ENCODE measurements at regions not wholly inside any gene's neighbourhood (a gene's known extent, or its start where the extent isn't known, plus 50 kb on each side); places are given as distances from the start of the nearest gene placed in this dataset.

DNA sequence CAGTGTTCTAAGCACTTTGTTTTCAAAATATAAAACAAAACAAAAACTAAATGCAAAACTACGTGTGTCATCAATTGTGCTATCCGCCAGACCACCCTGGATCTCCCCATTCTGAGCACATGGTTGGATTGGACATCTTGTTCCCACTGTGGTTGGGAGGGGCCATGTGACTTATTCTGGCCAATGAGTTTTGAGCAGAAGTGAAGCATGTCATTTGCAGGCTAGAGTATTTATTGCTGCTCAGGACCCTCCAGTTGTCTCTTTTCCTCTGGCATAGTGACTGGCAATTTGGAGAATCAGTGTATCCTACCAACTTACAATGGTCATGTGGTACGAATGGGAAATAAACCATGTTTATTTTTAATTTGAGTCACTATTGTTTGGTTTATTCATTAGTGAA, 70.2 kb upstream of the ST8SIA2 start:
- no peaks in the 10 kb centered on the region for H3K9me3 Mint-ChIP-seq
- no peaks in the 10 kb centered on the region for H3K36me3 Mint-ChIP-seq
- H3K4me1 Mint-ChIP-seq = no peaks in the 10 kb centered on the region
- H3K27me3 Mint-ChIP-seq = no peaks in the 10 kb centered on the region
- no peak overlapping the region for H3K4me3 Mint-ChIP-seq
- no peak overlapping the region for H3K27ac Mint-ChIP-seq
- no peak for ATAC-seq

GRCh38 chr15:92324101-92324963, 69.3 kb upstream of the ST8SIA2 start:
- Mint-ChIP-seq H3K9me3 (peaks cover 2% of the 10 kb centered on the region), H3K4me3 (no peak overlapping the region), H3K27ac (no peak overlapping the region), H3K27me3 (no peaks in the 10 kb centered on the region), H3K4me1 (no peaks in the 10 kb centered on the region), H3K36me3 (no peaks in the 10 kb centered on the region)
- ATAC-seq = no peak

- no peak overlapping the region for H3K4me3 Mint-ChIP-seq
- H3K36me3 Mint-ChIP-seq = no peaks in the 10 kb centered on the region
- H3K27ac Mint-ChIP-seq = no peak overlapping the region
- ATAC-seq = no peak
- no peaks in the 10 kb centered on the region for H3K4me1 Mint-ChIP-seq
- H3K9me3 Mint-ChIP-seq = peaks cover 2% of the 10 kb centered on the region
- H3K27me3 Mint-ChIP-seq = no peaks in the 10 kb centered on the region
Observed at GRCh38 chr15:92326236-92326635, 67.4 kb upstream of the ST8SIA2 start.

GRCh38 chr15:92327033-92327432, 66.6 kb upstream of the ST8SIA2 start:
- Mint-ChIP-seq H3K27me3 (no peaks in the 10 kb centered on the region), H3K4me1 (no peaks in the 10 kb centered on the region), H3K4me3 (no peak overlapping the region), H3K9me3 (peaks cover 2% of the 10 kb centered on the region), H3K27ac (no peak overlapping the region), H3K36me3 (no peaks in the 10 kb centered on the region)
- no peak for ATAC-seq

DNA sequence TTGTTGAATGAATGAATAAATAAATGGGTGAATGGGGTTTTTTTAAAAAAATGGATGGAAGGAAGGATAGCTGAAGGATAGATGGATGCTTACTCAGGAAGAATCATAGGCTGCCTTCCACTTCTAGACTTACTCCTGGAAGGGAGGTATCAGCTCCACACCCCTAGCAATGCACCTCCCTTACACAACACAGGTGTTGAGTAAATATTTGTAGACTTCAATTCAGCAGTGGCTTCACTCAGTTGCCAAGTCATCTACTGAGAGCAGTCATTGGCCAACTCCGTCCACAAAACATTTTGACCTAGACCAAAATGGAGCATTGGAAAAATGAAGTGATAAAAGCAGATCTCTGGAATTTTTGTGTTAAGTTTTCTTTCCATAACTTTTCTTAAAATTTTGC, 65.5 kb upstream of the ST8SIA2 start:
- no peaks in the 10 kb centered on the region for H3K27me3 Mint-ChIP-seq
- H3K27ac Mint-ChIP-seq = no peak overlapping the region
- peaks cover 6% of the 10 kb centered on the region for H3K9me3 Mint-ChIP-seq
- H3K4me3 Mint-ChIP-seq = no peak overlapping the region
- no peak for ATAC-seq
- H3K36me3 Mint-ChIP-seq = no peaks in the 10 kb centered on the region
- H3K4me1 Mint-ChIP-seq = no peaks in the 10 kb centered on the region

- Mint-ChIP-seq H3K27ac (no peak overlapping the region), H3K4me1 (no peaks in the 10 kb centered on the region), H3K36me3 (no peaks in the 10 kb centered on the region), H3K9me3 (peaks cover 6% of the 10 kb centered on the region), H3K4me3 (no peak overlapping the region), H3K27me3 (no peaks in the 10 kb centered on the region)
- ATAC-seq = no peak
Observed at GRCh38 chr15:92332125-92332899, 61.4 kb upstream of the ST8SIA2 start.

DNA sequence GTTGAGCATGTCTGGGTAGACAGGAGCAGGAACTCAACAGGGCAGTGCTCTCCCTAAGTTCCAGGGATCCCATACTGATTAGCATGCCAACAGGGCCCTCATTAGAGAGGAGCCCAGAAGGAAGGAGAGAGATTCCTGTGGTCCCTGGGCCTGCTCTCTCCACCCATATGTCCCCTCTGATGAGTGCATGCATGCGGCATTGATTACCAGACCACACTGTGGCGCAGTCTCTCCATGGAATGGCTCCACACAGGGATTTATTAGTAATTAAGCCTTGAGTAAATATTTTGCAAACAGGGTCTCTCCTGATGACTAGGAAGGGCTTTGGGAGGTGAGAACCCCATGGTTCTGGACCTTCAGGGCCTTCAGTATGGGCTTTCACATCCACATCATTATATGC, 60.0 kb upstream of the ST8SIA2 start:
- Mint-ChIP-seq H3K27me3 (no peaks in the 10 kb centered on the region), H3K36me3 (no peaks in the 10 kb centered on the region), H3K9me3 (peaks cover 6% of the 10 kb centered on the region), H3K27ac (no peak overlapping the region), H3K4me1 (no peaks in the 10 kb centered on the region), H3K4me3 (no peak overlapping the region)
- no peak for ATAC-seq

DNA sequence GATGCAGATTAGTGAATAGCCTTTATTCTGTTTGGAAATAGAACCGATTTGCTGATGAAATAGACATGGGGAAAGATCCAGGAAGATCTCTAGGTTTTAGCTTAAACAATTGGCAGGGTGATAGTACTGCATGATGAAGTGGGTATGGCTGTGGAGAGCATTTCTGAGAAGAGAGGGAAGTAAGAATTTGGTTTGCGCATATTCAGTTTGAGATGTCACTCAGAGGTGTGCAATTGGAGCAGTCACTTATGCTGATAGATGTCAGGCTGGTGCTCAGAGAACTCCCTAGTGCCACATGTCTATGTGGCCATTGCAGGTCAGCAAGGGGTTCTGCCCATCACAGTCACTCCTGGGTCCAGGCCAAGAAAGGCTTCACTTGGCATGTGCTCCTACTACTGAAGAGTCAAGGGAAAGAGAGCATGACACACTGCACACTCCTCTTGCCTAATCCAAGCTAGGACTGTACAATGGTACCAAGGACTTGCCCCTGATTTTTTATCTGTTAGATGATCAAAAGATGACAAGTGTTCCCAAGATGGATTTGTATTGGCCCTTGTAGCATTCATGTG, 57.2 kb upstream of the ST8SIA2 start:
- Mint-ChIP-seq H3K36me3 (no peaks in the 10 kb centered on the region), H3K4me1 (no peaks in the 10 kb centered on the region), H3K27me3 (no peaks in the 10 kb centered on the region), H3K9me3 (peaks cover 4% of the 10 kb centered on the region), H3K4me3 (no peak overlapping the region), H3K27ac (no peak overlapping the region)
- ATAC-seq = no peak

- H3K4me1 Mint-ChIP-seq = no peaks in the 10 kb centered on the region
- no peaks in the 10 kb centered on the region for H3K27me3 Mint-ChIP-seq
- H3K27ac Mint-ChIP-seq = no peak overlapping the region
Observed at GRCh38 chr15:92339361-92339760, 54.3 kb upstream of the ST8SIA2 start.

More at GRCh38 chr15:92339361-92339760, 54.3 kb upstream of the ST8SIA2 start:
- no peaks in the 10 kb centered on the region for H3K36me3 Mint-ChIP-seq
- H3K4me3 Mint-ChIP-seq = no peak overlapping the region
- no peak for ATAC-seq
- no peaks in the 10 kb centered on the region for H3K9me3 Mint-ChIP-seq
